CD14-positive monocyte (primary cell): ENCODE measurements at regions not wholly inside any gene's neighbourhood (a gene's known extent, or its start where the extent isn't known, plus 50 kb on each side); places are given as distances from the start of the nearest gene placed in this dataset.

Experiments
- DNase-seq, 3 donors: peaks; one replicate each; pipeline ENCODE4 v3.0.0-alpha.2; 2011 to 2022
- H2AFZ ChIP-seq: 2 replicates; pipeline ENCODE4 v1.6.0; 2012; ENCODE audit warnings: mild to moderate bottlenecking, low read depth, low read length, inconsistent platforms; ENCODE audit not compliant: insufficient read depth, poor library complexity, severe bottlenecking
- H3K27ac ChIP-seq, 2 donors: 1 replicate in 1 of 2; 2 replicates in 1 of 2; pipeline ENCODE4 v1.5.1; 2012 to 2013; ENCODE audit warnings: low read length in 2 of 2, control low read depth in 1 of 2, inconsistent platforms in 1 of 2, low read depth in 1 of 2, mild to moderate bottlenecking in 1 of 2
- H3K27me3 ChIP-seq, 2 donors: one replicate each; pipeline versions ENCODE4 v1.6.0 to v1.6.1; 2011 to 2013; ENCODE audit warnings: low read length in 2 of 2; ENCODE audit not compliant: control insufficient read depth in 2 of 2, insufficient read depth in 2 of 2
- H3K36me3 ChIP-seq, 2 donors: replicated peaks in 1 of 2; 1 replicate in 1 of 2; 2 replicates in 1 of 2; pipeline versions ENCODE4 v1.5.1 to v1.6.1; 2012 to 2013; ENCODE audit warnings: low read length in 2 of 2, control low read depth in 1 of 2, inconsistent platforms in 1 of 2, mild to moderate bottlenecking in 1 of 2; ENCODE audit not compliant: insufficient read depth in 2 of 2, control insufficient read depth in 1 of 2
- H3K4me1 ChIP-seq, 2 donors: 1 replicate in 1 of 2; 2 replicates in 1 of 2; pipeline versions ENCODE4 v1.5.1 to v1.6.1; 2012 to 2013; ENCODE audit warnings: low read length in 2 of 2, control low read depth in 1 of 2, inconsistent platforms in 1 of 2, mild to moderate bottlenecking in 1 of 2, moderate library complexity in 1 of 2; ENCODE audit not compliant: insufficient read depth in 2 of 2, control insufficient read depth in 1 of 2
- H3K4me2 ChIP-seq: replicated peaks from 2 replicates; pipeline ENCODE3; 2012; ENCODE audit warnings: low read length, moderate library complexity, mild to moderate bottlenecking; ENCODE audit not compliant: poor library complexity, severe bottlenecking; ENCODE audit errors: extremely low read depth
- H3K4me3 ChIP-seq, 3 experiments: fragments of 200-600 bp in 1 of 3; sonication (generic) in 1 of 3; replicated peaks in 1 of 3; 1 replicate in 2 of 3; 2 replicates in 1 of 3; pipeline ENCODE4 v1.5.1; 2011 to 2013; ENCODE audit warnings: low read length in 3 of 3, mild to moderate bottlenecking in 3 of 3, control low read depth in 2 of 3, low read depth in 2 of 3, inconsistent platforms in 1 of 3, moderate library complexity in 1 of 3
- H3K79me2 ChIP-seq: 2 replicates; pipeline ENCODE4 v1.6.0; 2012; ENCODE audit warnings: mild to moderate bottlenecking, control low read depth, inconsistent platforms, low read length, moderate library complexity; ENCODE audit not compliant: insufficient read depth
- H3K9ac ChIP-seq: 2 replicates; pipeline ENCODE4 v1.6.0; 2017; ENCODE audit warnings: low read length, mild to moderate bottlenecking; ENCODE audit not compliant: insufficient read depth, poor library complexity, severe bottlenecking
- H3K9me3 ChIP-seq, 2 donors: replicated peaks in 1 of 2; 1 replicate in 1 of 2; 2 replicates in 1 of 2; pipeline versions ENCODE4 v1.5.1 to v1.6.1; 2012 to 2013; ENCODE audit warnings: low read length in 2 of 2, control low read depth in 1 of 2; ENCODE audit not compliant: control insufficient read depth in 1 of 2, insufficient read depth in 1 of 2
- H4K20me1 ChIP-seq: 2 replicates; pipeline ENCODE4 v1.6.0; 2012; ENCODE audit warnings: mild to moderate bottlenecking, low read length, control low read depth, moderate library complexity; ENCODE audit not compliant: insufficient read depth
- H3K27ac Mint-ChIP-seq, 7 donors: one replicate each; pipeline ENCODE4 v1.8.0; 2020; ENCODE audit warnings: mild to moderate bottlenecking in 7 of 7, mixed read lengths in 7 of 7, moderate library complexity in 6 of 7, inconsistent platforms in 2 of 7
- H3K27me3 Mint-ChIP-seq, 3 donors: one replicate each; pipeline ENCODE4 v1.8.0; 2021 to 2022; ENCODE audit warnings: low read depth in 3 of 3, mild to moderate bottlenecking in 3 of 3, mixed read lengths in 3 of 3, moderate library complexity in 3 of 3, inconsistent platforms in 1 of 3
- H3K36me3 Mint-ChIP-seq, 2 donors: one replicate each; pipeline ENCODE4 v1.8.0; 2020; ENCODE audit warnings: mixed read lengths in 2 of 2, inconsistent platforms in 1 of 2, mild to moderate bottlenecking in 1 of 2
- H3K4me1 Mint-ChIP-seq: one replicate; pipeline ENCODE4 v1.8.0; 2020; ENCODE audit warnings: mild to moderate bottlenecking, mixed read lengths
- H3K4me3 Mint-ChIP-seq, 2 donors: one replicate each; pipeline ENCODE4 v1.8.0; 2020; ENCODE audit warnings: mild to moderate bottlenecking in 2 of 2, mixed read lengths in 2 of 2, moderate library complexity in 1 of 2
- H3K9me3 Mint-ChIP-seq, 7 donors: one replicate each; pipeline ENCODE4 v1.8.0; 2020 to 2022; ENCODE audit warnings: mixed read lengths in 7 of 7, mild to moderate bottlenecking in 6 of 7, moderate library complexity in 6 of 7, inconsistent platforms in 2 of 7
- WGBS: methylation state at CpG from one replicate; pipeline ENCODE4 v1.1.5; 2013; ENCODE audit warnings: missing lambda C conversion rate; ENCODE audit not compliant: insufficient coverage; 5-methylcytosine and 5-hydroxymethylcytosine counted together
- intact Hi-C, 2 donors: fragments of 100-400 bp; cut with micrococcal nuclease; formaldehyde crosslinking; loops; one replicate each; pipeline versions ENCODE4 v1.15.0 to v1.15.1; 2023
- TF ChIP-seq, protein P1 (sequence below): fragments of 200-600 bp; IDR thresholded peaks from one replicate; pipeline ENCODE4 v1.8.0; 2022; ENCODE audit warnings: antibody characterized with exemption, mild to moderate bottlenecking

DNA sequence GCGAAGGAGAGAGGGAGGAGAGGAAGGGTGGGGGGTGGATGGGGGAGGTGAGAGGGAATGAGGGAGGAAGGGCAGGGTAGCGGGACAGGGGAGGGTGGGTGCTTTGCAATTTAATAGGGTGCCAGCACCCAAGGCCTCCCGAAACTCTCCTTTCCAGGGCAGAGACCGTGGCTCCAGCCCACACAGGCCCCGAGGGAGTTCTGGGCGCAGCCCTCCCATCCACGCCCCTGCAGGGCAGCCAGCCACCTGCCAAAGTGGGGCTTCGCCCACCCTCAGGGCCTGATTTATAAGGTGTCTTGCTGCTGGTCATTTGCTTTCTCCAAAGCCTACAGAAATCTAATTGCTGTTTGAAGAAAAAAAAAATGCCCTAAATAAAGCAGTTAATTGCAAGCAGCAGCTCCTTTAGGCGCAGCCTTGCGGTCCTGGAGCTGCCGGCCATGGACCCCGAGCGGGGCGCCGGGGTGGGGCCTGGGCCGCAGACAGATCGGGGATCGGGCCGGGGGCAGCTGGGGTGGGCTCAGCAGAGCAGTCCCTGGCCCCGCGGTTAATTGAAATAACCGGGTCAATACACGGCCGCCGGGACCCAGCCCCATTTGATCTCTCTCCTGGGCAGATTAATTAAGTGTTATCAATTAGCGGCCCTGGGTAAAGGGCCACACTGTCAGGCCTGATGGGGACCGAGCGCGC, 106.0 kb upstream of the NKX1-1 start:
- no peak overlapping the region for H3K9ac ChIP-seq
- Mint-ChIP-seq H3K4me1 (no peaks in the 10 kb centered on the region), H3K27me3 (peaks cover 6 to 27% (median 7%) of the 10 kb centered on the region in 3 donors), H3K27ac (no peak overlapping the region), H3K4me3 (peak overlapping the region in 1 of 2 donors; percentile 54), H3K9me3 (peaks cover 0 to 4% (median 0%) of the 10 kb centered on the region in 7 donors), H3K36me3 (no peaks in the 10 kb centered on the region)
- peaks cover 0 to 4% of the 10 kb centered on the region in 2 donors for H3K9me3 ChIP-seq
- TF ChIP-seq, protein P1, sequence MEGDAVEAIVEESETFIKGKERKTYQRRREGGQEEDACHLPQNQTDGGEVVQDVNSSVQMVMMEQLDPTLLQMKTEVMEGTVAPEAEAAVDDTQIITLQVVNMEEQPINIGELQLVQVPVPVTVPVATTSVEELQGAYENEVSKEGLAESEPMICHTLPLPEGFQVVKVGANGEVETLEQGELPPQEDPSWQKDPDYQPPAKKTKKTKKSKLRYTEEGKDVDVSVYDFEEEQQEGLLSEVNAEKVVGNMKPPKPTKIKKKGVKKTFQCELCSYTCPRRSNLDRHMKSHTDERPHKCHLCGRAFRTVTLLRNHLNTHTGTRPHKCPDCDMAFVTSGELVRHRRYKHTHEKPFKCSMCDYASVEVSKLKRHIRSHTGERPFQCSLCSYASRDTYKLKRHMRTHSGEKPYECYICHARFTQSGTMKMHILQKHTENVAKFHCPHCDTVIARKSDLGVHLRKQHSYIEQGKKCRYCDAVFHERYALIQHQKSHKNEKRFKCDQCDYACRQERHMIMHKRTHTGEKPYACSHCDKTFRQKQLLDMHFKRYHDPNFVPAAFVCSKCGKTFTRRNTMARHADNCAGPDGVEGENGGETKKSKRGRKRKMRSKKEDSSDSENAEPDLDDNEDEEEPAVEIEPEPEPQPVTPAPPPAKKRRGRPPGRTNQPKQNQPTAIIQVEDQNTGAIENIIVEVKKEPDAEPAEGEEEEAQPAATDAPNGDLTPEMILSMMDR = no peak
- H3K79me2 ChIP-seq = no peaks in the 10 kb centered on the region
- peak overlapping the region; percentile 35 for H2AFZ ChIP-seq
- no peak for DNase-seq
- peak overlapping the region in 1 of 3 experiments; percentile 42 for H3K4me3 ChIP-seq
- intact Hi-C loops = no loop called here
- H3K27ac ChIP-seq = no peak overlapping the region
- WGBS = 83% methylated on average over 20 of the region's 29 CpGs
- H3K4me1 ChIP-seq = peaks cover 0 to 6% of the 10 kb centered on the region in 2 donors
- peaks cover 0 to 11% of the 10 kb centered on the region in 2 donors for H3K27me3 ChIP-seq
- no peaks in the 10 kb centered on the region for H3K36me3 ChIP-seq
- H3K4me2 ChIP-seq = peak overlapping the region; percentile 52
- no peaks in the 10 kb centered on the region for H4K20me1 ChIP-seq

GRCh38 chr4:1511441-1512041, 105.3 kb upstream of the NKX1-1 start:
- peak overlapping the region in 1 of 3 experiments; percentile 42 for H3K4me3 ChIP-seq
- 93% methylated on average over 21 of the region's 22 CpGs for WGBS
- H3K4me2 ChIP-seq = no peak overlapping the region
- H3K9me3 Mint-ChIP-seq = peaks cover 0 to 4% (median 0%) of the 10 kb centered on the region in 7 donors
- TF ChIP-seq, protein P1 = no peak
- H3K4me1 Mint-ChIP-seq = no peaks in the 10 kb centered on the region
- H3K27ac Mint-ChIP-seq = peak overlapping the region in 1 of 7 donors; percentile 63
- no peaks in the 10 kb centered on the region for H3K36me3 ChIP-seq
- intact Hi-C loops = no loop called here
- peak overlapping the region; percentile 24 to 27 for H3K4me3 Mint-ChIP-seq
- H2AFZ ChIP-seq = peak overlapping the region; percentile 46
- H3K79me2 ChIP-seq = no peaks in the 10 kb centered on the region
- no peak overlapping the region for H3K27ac ChIP-seq
- H4K20me1 ChIP-seq = no peaks in the 10 kb centered on the region
- peaks cover 8 to 27% (median 9%) of the 10 kb centered on the region in 3 donors for H3K27me3 Mint-ChIP-seq
- H3K4me1 ChIP-seq = peaks cover 0 to 6% of the 10 kb centered on the region in 2 donors
- H3K36me3 Mint-ChIP-seq = no peaks in the 10 kb centered on the region
- H3K9ac ChIP-seq = no peak overlapping the region
- peaks cover 0 to 11% of the 10 kb centered on the region in 2 donors for H3K27me3 ChIP-seq
- DNase-seq = peak in 2 of 3 donors; percentile 51 to 54
- peaks cover 0 to 4% of the 10 kb centered on the region in 2 donors for H3K9me3 ChIP-seq
